Smooth muscle cell (in vitro differentiated cells): ENCODE measurements at regions not wholly inside any gene's neighbourhood (a gene's known extent, or its start where the extent isn't known, plus 50 kb on each side); places are given as distances from the start of the nearest gene placed in this dataset.

ENCODE experiments used
- DNase-seq: peaks from one replicate; lab custom pipeline; 2025; ENCODE audit not compliant: unreplicated experiment; lab: John Stamatoyannopoulos, UW
- H2AFZ ChIP-seq: fragments of 200-600 bp; sonication (generic); 2 replicates; pipeline ENCODE4 v1.6.0; 2016; ENCODE audit warnings: antibody characterized with exemption, low read depth, mild to moderate bottlenecking
- H3F3A ChIP-seq: fragments of 200-600 bp; sonication (generic); 2 replicates; pipeline ENCODE4 v1.6.0; 2017; ENCODE audit warnings: antibody characterized with exemption, low read depth
- H3K27ac ChIP-seq: fragments of 200-600 bp; sonication (generic); 2 replicates; pipeline ENCODE4 v1.5.1; 2016; ENCODE audit warnings: low read depth, mild to moderate bottlenecking
- H3K27me3 ChIP-seq: fragments of 200-600 bp; sonication (generic); 2 replicates; pipeline ENCODE4 v1.6.1; 2016; ENCODE audit warnings: low read depth, mild to moderate bottlenecking
- H3K36me3 ChIP-seq: fragments of 200-600 bp; sonication (generic); 2 replicates; pipeline ENCODE4 v1.5.1; 2016; ENCODE audit warnings: low read depth
- H3K4me1 ChIP-seq: fragments of 200-600 bp; sonication (generic); 2 replicates; pipeline ENCODE4 v1.5.1; 2016; ENCODE audit warnings: low read depth
- H3K4me2 ChIP-seq: fragments of 200-600 bp; sonication (generic); 2 replicates; pipeline ENCODE4 v1.6.0; 2016; ENCODE audit warnings: mild to moderate bottlenecking
- H3K4me3 ChIP-seq: fragments of 200-600 bp; sonication (generic); 2 replicates; pipeline ENCODE4 v1.5.1; 2016; ENCODE audit warnings: mild to moderate bottlenecking
- H3K79me2 ChIP-seq: fragments of 200-600 bp; sonication (generic); 2 replicates; pipeline ENCODE4 v1.6.0; 2016; ENCODE audit warnings: low read depth, mild to moderate bottlenecking
- H3K9ac ChIP-seq: fragments of 200-600 bp; sonication (generic); 2 replicates; pipeline ENCODE4 v1.6.0; 2016; ENCODE audit warnings: low read depth
- H3K9me3 ChIP-seq: fragments of 200-600 bp; sonication (generic); replicated peaks from 2 replicates; pipeline ENCODE4 v1.5.1; 2016; ENCODE audit warnings: low read depth
- H4K20me1 ChIP-seq: fragments of 200-600 bp; sonication (generic); 2 replicates; pipeline ENCODE4 v1.6.0; 2016; ENCODE audit warnings: low read depth
- WGBS: methylation state at CpG from one replicate; pipeline ENCODE4 v1.1.7; 2016; ENCODE audit warnings: low lambda C conversion rate; 5-methylcytosine and 5-hydroxymethylcytosine counted together
- TF ChIP-seq, protein P1 (sequence below): fragments of 200-600 bp; sonication (generic); IDR thresholded peaks from 2 replicates; pipeline ENCODE4 v1.5.1; 2017; ENCODE audit warnings: borderline replicate concordance, mild to moderate bottlenecking, antibody characterized with exemption; ENCODE audit not compliant: insufficient read depth, poor library complexity, severe bottlenecking

DNA sequence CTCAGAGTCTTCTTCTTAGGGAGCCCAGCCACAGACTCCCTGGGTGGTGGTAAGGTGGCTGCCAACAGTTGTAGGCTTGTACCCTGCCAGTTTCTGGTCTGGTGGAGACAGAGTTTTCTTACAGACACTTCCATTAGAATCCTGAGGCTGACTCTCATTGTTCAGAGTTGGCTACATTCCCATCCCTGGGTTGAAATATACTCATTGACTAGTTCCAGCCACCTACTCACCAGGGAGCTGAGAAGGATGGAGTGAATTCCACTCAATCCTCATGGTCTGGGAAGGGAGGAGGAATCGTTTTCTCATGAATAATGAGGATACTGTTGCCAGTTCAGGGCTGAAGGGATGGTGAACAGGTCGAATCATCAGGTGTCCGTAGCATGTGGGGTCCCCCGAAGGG is 226.5 kb upstream of the PROK2 start:
- no peaks in the 10 kb centered on the region for H3K4me1 ChIP-seq
- H3K36me3 ChIP-seq, result no peaks in the 10 kb centered on the region
- H4K20me1 ChIP-seq, result no peaks in the 10 kb centered on the region
- no peaks in the 10 kb centered on the region for H3K27me3 ChIP-seq
- no peaks in the 10 kb centered on the region for H3K9me3 ChIP-seq
- TF ChIP-seq, protein P1, sequence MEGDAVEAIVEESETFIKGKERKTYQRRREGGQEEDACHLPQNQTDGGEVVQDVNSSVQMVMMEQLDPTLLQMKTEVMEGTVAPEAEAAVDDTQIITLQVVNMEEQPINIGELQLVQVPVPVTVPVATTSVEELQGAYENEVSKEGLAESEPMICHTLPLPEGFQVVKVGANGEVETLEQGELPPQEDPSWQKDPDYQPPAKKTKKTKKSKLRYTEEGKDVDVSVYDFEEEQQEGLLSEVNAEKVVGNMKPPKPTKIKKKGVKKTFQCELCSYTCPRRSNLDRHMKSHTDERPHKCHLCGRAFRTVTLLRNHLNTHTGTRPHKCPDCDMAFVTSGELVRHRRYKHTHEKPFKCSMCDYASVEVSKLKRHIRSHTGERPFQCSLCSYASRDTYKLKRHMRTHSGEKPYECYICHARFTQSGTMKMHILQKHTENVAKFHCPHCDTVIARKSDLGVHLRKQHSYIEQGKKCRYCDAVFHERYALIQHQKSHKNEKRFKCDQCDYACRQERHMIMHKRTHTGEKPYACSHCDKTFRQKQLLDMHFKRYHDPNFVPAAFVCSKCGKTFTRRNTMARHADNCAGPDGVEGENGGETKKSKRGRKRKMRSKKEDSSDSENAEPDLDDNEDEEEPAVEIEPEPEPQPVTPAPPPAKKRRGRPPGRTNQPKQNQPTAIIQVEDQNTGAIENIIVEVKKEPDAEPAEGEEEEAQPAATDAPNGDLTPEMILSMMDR, result no peak
- 72% methylated on average over 4 of the region's 4 CpGs for WGBS
- H3K79me2 ChIP-seq, result no peaks in the 10 kb centered on the region
- no peak overlapping the region for H3K27ac ChIP-seq
- H3K4me2 ChIP-seq, result no peak overlapping the region
- H2AFZ ChIP-seq, result no peak overlapping the region
- no peak overlapping the region for H3K9ac ChIP-seq
- no peak overlapping the region for H3K4me3 ChIP-seq
- no peak for DNase-seq
- no peaks in the 10 kb centered on the region for H3F3A ChIP-seq

DNA sequence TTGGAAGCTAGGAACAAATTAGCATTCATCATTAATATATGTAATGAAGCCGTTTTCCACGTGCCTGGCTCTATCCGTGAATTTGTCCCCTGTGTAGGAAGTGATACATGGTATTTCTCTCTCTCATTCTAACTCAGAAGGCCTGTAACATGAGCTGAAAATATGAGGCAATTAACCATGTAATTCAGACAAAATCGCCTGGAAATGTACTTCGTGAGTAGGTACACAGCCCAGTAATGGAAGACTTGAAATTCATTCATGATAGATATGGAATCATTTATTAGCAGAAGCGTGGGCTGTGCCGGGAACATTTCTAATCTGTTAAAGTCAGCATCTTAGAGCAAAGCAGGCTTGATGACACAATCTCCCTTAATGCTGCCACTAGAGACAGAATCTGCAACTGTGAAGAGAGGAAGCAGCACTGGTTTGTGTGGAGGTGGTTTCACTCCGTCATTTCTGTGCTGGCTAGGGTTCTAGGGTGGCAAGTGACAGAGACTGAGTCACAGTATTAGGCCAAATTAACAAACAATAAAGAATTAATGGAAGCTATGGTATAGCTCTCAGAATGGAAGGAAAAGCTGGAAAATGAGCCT is 225.0 kb upstream of the PROK2 start:
- DNase-seq, result no peak
- WGBS, result 47% methylated on average over 8 of the region's 8 CpGs
- Histone ChIP-seq H3K9ac (no peak overlapping the region), H3K9me3 (no peaks in the 10 kb centered on the region), H3K4me2 (peak overlapping the region; percentile 3), H3K27ac (no peak overlapping the region), H3K4me1 (no peaks in the 10 kb centered on the region), H2AFZ (no peak overlapping the region), H3K79me2 (no peaks in the 10 kb centered on the region), H3K27me3 (no peaks in the 10 kb centered on the region), H3K4me3 (no peak overlapping the region), H4K20me1 (no peaks in the 10 kb centered on the region), H3F3A (no peaks in the 10 kb centered on the region), H3K36me3 (no peaks in the 10 kb centered on the region)
- TF ChIP-seq, protein P1, result no peak

DNA sequence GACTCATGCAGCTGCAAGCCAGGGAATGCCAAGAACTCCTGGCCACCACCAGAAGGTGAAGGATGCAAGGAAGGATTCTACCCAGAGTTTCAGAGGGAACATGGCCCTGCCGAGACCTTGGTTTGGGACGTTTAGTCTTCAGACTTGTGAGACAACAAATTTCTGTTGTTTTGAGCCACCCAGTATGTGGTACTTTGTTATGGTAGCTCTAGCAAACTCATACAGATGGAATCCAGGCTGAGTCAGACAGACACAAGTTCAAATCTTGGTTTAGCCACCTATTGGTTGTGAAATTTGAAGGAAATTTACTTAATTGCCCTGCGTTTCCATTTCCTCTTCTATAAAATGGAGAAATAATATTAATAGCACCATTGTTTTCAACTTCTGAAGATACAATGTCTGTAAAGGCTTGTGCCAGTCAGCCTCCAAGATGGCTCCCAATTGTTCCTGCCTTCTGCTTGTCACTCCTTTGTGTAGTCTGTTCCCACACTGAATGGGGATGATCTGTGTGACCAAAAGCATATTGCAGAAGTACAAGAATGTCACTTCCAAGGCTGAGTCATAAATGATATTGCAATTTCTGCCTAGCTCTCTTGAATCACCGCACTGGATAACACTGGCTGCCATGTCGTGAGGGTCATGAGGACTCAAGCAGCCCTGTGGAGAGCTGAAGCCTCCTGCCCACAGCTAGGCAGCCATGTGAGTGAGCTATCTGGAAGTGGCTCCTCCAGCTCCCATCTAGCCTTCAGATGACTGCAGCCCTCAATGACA is 223.5 kb upstream of the PROK2 start:
- Histone ChIP-seq H2AFZ (no peak overlapping the region), H4K20me1 (no peaks in the 10 kb centered on the region), H3K36me3 (no peaks in the 10 kb centered on the region), H3K9me3 (no peaks in the 10 kb centered on the region), H3K27me3 (no peaks in the 10 kb centered on the region), H3K9ac (no peak overlapping the region), H3K4me3 (no peak overlapping the region), H3K27ac (no peak overlapping the region), H3F3A (no peaks in the 10 kb centered on the region), H3K4me1 (no peaks in the 10 kb centered on the region), H3K79me2 (no peaks in the 10 kb centered on the region), H3K4me2 (no peak overlapping the region)
- TF ChIP-seq, protein P1, result no peak
- WGBS, result 72% methylated on average over 5 of the region's 5 CpGs
- DNase-seq, result no peak
